ENCODE measurements at regions not wholly inside any gene's neighbourhood (a gene's known extent, or its start where the extent isn't known, plus 50 kb on each side); places are given as distances from the start of the nearest gene placed in this dataset.
"Not testable (repeated sequence)": the region's sequence is repeated elsewhere in the genome, so short reads cannot be mapped to it uniquely, and the experiment has no call there.

DNA sequence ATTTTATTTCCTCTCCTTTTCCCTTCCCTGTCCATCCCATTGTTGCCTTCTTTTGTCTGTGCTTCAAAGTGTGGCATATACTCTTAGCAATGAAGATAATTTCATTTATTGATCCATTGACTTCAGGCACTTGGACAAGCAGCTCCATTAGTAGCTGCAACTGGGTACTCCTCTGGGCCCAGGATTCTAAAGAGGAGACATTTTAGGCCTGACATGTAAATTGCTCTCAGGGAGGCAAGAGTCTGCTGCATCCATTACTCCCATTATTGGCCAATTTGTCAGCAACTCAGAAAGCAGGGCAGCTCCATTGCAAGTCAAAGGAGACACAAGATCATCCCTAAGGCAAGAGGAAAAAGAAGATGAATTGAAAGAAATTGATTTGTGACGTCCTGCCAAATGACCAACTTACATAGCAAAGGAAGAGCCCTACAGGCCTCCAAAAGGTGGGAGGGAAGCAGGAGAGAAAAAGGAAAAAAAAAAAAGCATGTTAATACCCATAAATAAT is 1094.1 kb upstream of the FLRT2 start:
- DNase-seq, result no peak

DNA sequence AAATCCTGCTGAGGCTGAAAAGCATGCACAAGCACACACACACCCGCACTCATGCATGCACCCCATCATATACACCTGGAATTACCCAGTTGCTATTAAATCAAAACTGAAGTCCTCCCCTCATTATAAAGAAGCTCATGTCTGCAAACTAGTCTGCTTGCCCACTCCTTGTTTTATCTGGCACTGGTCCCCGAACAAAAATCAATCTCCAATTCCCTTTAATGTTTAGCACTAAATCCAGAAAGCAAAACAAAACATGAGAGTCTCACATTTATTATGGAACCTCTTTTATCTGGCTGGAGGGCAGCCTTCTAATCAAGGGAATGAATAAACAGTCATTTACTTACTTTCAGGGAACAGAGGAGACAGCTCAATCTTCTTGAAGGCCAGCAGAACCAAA is 1093.4 kb upstream of the FLRT2 start:
- no peak for DNase-seq

DNA sequence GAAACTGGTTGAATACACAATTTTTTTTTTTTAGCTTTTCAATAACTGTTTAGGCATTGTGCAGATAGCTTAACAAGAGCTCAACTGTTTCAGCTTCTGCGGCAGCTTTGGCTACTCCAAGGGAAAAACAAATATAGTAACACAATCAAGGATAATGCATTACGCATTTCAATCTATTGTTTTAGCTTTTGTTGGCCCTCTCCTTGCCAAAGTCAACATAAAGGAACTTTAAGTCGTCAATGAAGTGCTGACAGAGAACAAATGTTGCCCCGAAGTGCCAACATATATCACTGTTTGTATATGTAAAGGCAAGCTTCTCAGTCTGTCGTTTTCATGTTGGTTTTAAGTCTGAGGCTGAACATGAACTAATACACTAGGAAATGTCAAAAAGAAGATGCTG is 1087.4 kb upstream of the FLRT2 start:
- DNase-seq, result no peak

- DNase-seq, result no peak
These were observed 1084.5 kb upstream of the FLRT2 start for GRCh38 chr14:84445486-84445885.

GRCh38 chr14:84446250-84446649 is 1083.7 kb upstream of the FLRT2 start:
- DNase-seq, result no peak

- DNase-seq, result no peak
These were observed 1076.5 kb upstream of the FLRT2 start for GRCh38 chr14:84453307-84453950.

DNA sequence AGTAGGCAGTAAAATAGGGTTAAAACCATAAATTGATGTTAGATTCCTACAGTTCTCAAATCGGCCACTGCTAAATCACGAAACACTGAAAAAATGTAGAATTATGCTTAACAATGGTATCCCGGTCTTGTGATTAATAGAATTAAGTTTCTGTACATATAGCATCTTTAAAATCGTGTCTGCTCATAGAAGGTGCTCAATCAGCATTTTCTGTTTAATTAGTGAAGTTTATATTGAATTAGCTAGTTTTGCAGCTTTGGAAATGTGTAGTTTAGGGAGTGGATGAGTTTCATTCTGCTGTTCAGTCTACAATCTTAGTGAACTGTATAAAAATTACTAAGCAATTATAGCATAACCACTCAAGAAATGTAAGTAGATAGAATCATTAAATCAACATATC is 1075.8 kb upstream of the FLRT2 start:
- DNase-seq, result no peak

DNA sequence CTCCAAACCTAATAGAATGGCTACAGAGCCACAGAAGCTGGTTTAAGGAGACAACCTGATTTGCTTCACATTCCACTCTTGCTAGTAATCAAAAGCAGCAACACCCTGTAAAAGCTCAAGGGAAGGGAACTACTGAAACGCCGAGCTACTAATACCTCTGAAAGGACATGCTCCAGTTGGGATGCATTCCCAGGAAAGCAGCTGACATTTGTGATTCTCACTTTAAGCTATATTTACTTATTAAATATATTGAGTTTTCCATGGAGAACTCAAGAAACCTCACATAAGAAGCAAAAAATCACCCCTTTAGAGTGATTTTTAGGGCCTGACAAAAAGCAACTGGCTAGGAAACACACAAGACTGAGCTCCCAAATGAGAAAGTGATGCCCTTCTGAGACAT is 1073.0 kb upstream of the FLRT2 start:
- DNase-seq, result no peak

DNA sequence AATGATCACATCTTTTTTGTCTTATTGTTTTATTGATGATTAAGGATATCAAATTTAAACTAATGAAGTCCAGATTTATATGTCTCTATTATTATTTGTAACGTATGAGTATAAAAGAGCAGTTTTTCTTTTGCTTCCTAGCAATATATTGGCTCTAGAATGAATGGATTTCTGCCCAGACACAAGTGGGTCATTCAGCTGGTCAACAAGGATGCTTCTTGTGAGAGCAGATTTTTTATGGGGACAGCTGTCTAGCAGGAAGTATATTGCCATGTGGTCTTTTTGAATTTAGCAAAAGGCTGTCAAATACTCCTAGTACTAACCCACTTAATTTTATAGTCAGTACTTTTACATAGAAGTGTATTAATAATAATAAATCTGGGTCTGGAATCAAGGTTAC is 1071.1 kb upstream of the FLRT2 start:
- DNase-seq, result no peak

- DNase-seq, result no peak
These were observed 1064.1 kb upstream of the FLRT2 start for GRCh38 chr14:84465880-84466279.

GRCh38 chr14:84468153-84468552 is 1061.8 kb upstream of the FLRT2 start:
- no peak for DNase-seq

DNA sequence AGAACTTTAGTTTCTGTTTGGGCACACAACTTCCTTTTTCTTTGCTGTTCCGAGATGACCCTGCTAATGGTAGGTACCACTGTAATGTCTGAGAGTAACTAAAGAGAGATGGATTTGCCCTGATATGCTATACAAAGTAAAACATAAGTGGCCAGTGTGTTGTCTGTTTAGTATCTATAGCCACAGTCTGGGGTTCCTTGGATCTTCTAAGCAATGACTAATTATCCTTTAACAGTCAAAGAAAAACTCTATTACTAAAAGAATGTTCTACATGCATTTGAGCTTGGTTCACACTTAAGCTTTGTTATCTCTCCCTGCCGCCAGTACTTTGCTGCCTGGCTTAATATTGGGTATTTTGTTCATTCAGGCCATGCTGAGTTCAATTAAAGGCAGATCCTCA is 1051.9 kb upstream of the FLRT2 start:
- no peak for DNase-seq

DNA sequence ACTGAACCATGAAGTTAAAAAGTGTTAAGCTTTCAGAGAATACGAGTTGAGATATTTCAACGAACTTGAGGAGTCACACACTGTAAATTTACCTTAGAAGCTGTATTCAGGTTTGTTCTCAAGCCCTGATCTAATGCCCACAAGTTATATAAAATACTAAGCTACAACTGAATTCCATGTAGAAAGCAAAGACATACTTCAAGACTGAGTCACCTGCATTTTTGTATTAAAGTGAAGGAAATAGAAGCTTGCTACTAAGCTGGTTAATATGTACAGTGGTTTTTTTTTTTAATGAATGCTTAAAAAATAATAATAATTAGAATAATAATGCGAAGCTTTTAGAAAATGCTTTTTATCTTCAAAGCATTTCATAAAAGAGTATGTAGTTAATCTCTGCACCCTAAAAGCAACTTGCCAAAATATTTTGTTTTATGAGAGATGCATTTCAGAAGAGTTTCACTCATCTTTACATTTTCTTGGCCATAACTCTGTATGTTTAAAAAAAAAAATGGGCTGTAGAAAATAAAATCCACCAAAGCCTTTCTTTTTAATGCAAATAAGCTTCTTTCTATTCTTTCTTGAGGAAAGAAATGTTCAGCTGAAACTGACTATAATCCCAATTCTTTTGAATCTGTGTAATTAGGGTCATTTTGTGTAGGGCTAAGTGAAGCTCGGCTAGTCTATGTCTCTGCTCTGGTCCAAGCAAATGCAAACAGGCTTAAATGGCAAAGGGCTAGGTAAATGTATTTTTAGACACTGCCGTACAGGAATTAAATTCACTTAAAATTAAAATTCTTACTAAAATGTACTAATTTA is 1047.5 kb upstream of the FLRT2 start:
- no peak for DNase-seq

DNA sequence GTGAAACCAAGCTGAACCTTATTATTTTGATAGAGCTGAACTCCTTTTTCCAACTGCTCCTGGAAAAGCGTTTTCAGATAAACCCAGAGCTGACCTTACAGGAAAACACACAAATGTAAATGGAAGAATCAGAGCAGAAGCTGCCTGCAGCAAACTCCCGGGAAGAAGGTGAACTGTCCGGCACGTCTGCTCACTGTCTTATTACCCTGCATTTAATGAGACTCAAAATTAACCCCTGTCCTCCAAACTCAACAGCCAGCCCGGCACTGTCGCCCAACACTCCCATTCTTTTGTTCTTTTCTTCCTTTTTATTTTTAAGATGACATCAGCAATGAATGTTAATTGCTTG is 1046.9 kb upstream of the FLRT2 start:
- DNase-seq, result no peak

- DNase-seq, result not testable (repeated sequence)
These were observed 1045.7 kb upstream of the FLRT2 start for GRCh38 chr14:84484243-84484642.

DNA sequence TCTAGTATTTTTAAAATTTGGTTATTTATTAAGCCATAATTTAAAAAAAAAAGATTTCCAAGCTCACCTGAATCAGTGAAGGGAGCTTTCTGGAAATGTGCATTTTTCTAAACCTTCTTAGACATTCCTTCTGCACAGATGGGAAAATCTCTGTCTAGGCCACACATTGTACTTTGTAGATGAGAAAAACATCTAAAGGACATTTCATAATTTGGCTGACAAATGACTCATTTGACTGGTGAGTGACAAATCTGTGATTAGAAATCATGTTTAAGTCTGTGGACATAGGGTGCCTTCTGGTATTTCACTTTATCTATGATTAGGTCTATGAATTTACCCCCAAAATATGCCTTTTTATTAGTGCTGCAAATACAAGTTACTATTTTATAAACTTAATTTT is 1044.9 kb upstream of the FLRT2 start:
- DNase-seq, result no peak

GRCh38 chr14:84490081-84490480 is 1039.9 kb upstream of the FLRT2 start:
- no peak for DNase-seq

DNA sequence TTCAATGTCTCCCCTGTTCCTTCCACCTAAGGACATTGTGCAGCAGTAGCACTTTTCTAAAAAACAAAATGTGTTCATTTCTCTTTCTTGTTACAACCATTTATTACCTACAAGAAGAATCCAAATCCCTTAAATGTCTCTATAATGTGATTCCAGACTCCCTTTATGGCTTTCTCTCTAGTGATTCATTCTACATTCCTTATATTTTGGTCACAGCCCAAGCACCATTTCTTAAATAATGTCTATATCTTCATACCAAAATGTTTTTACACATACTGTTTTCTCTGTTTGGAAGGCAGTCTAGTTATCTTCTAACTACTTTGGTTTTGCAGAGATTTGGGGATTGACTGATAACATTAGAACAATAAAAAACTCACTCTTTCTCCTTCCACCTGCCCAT is 1037.3 kb upstream of the FLRT2 start:
- DNase-seq, result no peak

GRCh38 chr14:84493779-84494178 is 1036.2 kb upstream of the FLRT2 start:
- no peak for DNase-seq

GRCh38 chr14:84496677-84497076 is 1033.3 kb upstream of the FLRT2 start:
- DNase-seq, result no peak

- DNase-seq, result not testable (repeated sequence)
These were observed 1017.1 kb upstream of the FLRT2 start for GRCh38 chr14:84512823-84513222.

DNA sequence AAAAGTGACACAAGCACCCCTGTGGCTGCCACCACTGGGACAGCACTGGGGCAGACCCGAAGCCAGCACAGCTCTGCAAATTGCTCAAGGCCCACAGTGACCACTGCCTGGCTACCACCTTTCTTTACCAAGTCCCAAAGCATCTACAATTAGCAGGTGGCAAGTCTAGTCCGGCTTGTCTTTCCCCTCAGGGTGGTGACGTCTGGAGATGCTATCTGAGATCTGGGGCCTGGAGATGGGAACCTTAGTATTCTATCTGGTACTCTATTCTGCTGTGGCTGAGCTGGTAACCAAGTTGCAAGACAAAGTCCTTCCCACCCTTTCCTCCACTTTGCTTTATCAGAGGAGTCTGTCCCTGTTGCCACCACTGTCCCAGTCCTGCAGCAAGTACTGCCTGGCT is 1010.1 kb upstream of the FLRT2 start:
- no peak for DNase-seq

DNA sequence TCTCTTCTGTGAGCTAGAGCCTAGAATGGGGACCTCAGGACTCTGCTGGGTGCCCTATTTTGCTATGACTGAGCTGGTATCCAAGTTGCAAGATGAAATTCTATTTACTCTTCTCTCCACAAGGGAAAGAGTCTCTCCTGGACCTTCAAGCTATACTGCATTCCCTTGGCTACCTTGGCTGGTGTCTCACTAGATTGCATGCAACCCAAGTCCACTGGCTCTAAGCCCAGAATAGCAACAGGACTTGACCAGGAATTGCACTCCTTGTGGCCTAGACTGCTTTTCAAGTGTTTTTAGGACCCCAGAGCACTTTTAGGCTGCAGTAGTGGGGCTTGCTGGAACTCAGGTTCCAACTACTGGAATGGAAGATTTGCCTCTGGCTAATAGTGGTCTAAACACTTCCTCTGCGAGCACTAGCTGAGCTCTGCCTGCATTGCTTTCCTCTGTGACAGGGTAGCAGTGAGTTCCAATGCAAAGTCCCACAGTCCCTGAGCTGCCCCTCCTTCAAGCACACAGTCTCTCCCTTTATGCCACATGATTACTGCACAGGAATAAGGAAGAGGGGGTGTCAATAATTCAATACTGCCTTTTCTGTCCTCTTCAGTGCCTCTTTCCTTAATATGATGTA is 1009.1 kb upstream of the FLRT2 start:
- DNase-seq, result no peak

- DNase-seq, result no peak
These were observed 1006.2 kb upstream of the FLRT2 start for GRCh38 chr14:84523746-84524145.

Measured in activated effector memory CD4-positive, alpha-beta T cell treated with anti-CD3 and anti-CD28 coated beads, Interleukin-2, amount 50 U/mL, for 16 hours (primary cell).